Stromal cell of bone marrow (primary cell): ENCODE measurements at regions not wholly inside any gene's neighbourhood (a gene's known extent, or its start where the extent isn't known, plus 50 kb on each side); places are given as distances from the start of the nearest gene placed in this dataset.

ENCODE experiments used
- DNase-seq: peaks from one replicate; pipeline ENCODE4 v3.0.0-alpha.2; 2012; ENCODE audit warnings: low read depth

DNA sequence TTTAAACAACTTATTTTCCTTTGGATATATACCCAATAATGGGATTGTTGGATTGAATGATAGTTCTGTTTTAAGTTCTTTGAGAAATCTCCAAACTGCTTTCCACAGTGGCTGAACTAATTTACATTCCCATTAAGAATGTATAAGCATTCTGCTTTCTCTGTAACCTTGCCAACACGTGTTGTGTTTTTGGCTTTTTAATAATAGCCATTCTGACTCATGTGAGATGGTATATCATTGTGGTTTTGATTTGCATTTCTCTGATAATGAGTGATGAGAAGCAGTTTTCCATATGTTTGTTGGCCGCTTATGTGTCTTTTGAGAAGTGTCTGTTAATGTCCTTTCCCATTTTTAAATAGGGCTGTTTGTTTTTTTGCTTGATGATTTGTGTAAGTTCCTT is 155.6 kb upstream of the PITX2 start:
- no peak for DNase-seq

DNA sequence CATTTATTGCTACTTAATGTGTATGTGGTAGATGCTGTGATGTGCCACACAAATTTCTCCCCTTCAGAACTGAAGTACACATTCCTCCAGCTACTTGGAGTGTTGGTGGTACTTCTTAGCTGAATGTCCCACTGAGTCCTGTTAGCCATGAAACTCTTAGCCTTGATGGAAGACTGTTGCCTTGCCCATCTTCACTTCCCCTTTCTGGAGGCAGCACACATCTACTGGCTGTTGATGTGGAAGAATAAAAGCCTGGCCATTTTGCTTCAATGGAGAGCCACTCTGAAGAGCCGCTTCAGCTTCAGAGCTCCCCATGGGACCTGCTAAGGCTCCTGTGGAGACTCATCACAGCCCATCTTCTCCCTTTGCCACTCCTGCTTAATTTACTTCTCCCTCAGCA is 157.7 kb upstream of the PITX2 start:
- no peak for DNase-seq

DNA sequence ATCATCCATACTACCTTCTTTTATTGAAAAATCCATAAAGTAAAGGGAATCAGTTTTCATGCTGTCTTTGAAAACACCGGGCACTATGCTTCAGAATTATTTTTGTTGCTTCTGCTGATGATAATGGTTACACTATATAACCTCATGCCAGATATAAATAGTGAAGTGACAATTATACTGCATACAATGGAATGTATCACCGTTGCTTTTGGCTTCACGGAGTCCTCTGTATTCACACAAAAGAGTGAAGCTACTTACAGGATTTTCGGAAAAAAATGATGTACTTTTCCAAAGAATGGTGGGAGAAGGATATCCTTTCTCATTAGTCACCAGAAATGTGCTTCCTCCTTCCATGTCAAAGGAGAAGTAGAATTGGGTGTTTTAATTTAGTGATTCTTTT is 159.1 kb upstream of the PITX2 start:
- DNase-seq = no peak

DNA sequence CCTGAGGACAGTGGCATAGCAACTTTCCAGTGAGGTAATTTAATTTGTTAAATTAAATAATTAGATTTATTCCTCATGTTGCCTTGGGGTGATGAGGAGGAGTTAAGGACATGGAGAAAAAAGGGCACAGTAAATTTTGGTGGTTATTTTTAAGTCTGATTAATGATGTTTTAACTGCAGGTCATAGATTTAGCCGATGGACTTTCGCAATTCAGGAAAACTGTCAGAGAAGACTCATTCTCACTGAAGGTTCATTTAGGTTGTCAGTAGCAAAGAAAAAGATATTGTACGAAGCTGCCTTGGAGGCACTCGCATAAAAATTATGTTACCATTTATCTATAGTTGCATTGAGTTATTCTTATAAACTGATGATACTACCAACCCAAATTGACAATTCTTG is 164.2 kb upstream of the PITX2 start:
- DNase-seq = no peak

DNA sequence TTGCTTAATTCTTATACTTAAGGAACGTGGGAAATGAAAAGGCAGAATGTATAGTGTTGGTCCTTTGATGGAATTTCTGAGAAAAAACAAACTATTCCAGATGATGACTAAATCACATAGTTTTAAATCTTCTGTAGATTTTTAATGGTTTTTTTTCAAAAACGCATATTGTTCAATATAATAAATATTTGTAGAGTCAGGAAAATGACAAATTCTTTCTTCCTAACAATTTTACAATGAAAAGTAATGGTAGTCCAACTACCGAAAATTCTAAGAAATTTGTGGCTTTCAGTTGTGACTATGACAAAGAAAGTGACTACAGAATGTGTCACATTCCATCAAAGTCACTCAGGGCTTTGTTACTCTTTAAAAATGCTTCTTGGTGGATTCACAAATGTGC is 164.8 kb upstream of the PITX2 start:
- DNase-seq = no peak

- no peak for DNase-seq
Measured at GRCh38 chr4:110788302-110788701, 165.4 kb upstream of the PITX2 start.

GRCh38 chr4:110792036-110792435 is 169.2 kb upstream of the PITX2 start:
- DNase-seq = no peak

- no peak for DNase-seq
Measured at GRCh38 chr4:110793381-110793801, 170.5 kb upstream of the PITX2 start.

- no peak for DNase-seq
Measured at GRCh38 chr4:110793890-110794554, 171.1 kb upstream of the PITX2 start.

DNA sequence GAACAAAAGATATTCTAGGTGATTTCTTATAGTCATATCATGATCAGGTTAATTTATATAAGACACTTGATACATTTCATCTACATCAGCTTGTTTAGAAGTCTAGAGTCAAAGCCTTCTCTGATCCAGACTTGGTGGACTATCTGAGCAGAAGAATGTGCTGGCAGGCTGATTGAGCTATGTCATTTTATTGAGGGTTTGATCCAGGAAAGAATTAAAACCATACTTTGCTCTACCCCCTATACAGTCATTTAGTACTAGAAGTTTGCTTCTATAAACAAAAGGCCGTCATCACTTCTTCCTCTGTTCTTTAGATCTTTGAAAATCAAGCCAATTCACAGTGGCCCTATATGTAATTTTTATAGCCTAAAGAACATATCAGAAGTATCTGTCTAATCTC is 173.1 kb upstream of the PITX2 start:
- no peak for DNase-seq

DNA sequence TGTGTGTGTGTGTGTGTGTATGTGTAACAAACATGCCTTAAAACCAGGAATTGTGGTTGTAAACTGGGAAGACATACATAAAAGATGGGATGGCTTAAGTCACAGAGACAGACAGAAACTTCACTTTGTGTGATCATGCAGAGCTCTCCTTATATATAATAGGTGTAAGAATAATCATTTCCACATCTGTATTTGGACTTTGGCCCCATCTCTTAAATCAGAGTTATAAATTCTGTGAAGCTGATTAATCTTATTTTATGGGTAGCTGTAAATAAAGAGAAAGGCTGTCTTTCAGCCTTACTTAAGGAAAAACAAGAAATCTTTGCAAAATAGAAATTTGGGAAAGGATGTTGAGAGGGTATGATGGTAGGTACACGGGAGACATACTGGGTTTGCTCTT is 174.6 kb upstream of the PITX2 start:
- DNase-seq = no peak

GRCh38 chr4:110798687-110799086 is 175.8 kb upstream of the PITX2 start:
- DNase-seq = no peak

DNA sequence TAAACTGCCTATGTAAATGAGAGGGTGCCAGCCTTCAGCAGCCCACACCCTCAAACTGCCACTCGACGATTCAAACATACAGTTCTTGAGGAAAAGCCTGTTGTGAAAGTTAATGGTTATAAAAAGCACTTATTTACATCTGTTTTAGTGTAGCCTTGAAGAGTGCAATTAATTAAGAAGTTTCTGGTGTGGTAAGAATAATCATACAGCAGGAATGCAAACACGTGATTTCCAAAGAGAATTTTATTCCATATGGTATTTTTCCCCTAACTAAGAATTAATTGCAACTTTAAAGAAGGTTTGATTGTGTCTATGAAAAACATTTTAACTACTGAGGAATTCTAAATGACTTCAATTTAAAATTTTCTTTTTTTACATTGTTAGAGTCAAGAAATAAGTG is 176.3 kb upstream of the PITX2 start:
- DNase-seq = no peak

GRCh38 chr4:110801591-110801990 is 178.7 kb upstream of the PITX2 start:
- no peak for DNase-seq

DNA sequence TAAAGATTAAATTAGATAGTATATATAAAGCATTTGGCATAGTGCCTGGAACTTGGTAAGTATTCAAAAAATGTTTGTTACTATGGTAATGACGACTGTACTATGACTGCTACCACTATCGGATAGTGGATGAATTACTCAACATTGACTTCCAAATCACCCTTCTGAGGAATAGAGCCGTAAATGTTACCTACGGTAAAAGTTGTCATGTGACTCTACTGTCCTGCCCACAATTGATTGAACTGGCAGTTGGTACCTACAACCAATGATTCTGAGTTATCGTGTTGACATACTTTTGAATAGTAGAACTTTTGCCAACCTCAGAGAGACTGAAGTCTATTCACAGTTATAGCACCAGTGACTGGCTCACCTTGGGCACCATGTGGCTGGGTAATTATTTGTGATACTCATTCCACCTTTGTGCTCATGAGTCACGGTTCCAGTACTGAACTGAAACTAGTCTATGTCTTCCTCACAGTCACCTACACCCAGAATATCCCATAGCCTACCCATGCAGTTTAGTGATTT is 185.5 kb upstream of the PITX2 start:
- no peak for DNase-seq

GRCh38 chr4:110815950-110816349 is 193.1 kb upstream of the PITX2 start:
- no peak for DNase-seq

- no peak for DNase-seq
Measured at GRCh38 chr4:110816367-110816766, 193.5 kb upstream of the PITX2 start.

DNA sequence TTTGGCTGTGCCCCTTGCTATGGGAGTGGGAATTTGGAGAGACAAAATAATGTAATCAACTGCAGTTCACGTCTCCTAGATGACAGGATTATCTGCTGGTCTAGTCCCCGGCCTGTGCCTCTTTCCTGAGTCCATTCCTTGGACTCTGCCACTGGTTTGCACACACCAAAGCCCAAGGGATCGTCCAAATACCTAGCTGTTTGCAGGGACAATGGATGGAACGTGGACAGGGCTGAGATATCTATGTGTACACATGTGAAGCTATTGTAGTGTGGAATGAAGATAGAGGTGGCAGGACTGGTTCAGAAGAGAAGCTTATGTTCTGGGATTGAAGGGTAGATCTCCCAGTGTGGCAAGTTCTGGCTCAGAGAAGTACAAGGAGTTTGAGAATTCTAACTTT is 198.3 kb upstream of the PITX2 start:
- no peak for DNase-seq

DNA sequence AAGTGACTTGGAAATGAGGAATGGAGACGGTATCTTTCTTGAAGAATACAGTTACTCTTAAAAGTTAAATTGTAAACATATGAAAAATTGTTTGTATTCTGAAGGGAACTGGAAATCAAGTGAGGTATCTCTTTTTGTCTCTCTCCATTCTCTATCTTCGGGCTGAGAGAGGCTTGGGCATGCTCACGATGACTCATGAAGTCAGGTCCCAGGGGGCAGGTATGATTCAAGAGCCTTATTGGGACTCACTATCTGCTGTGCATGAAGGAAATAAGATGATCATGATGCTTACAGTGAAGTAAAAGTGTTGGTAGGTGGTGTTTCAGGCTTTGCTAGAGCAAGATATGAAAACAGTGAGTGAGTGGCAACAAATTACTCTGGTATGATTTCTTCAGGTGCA is 200.4 kb upstream of the PITX2 start:
- DNase-seq = peak; percentile 77

DNA sequence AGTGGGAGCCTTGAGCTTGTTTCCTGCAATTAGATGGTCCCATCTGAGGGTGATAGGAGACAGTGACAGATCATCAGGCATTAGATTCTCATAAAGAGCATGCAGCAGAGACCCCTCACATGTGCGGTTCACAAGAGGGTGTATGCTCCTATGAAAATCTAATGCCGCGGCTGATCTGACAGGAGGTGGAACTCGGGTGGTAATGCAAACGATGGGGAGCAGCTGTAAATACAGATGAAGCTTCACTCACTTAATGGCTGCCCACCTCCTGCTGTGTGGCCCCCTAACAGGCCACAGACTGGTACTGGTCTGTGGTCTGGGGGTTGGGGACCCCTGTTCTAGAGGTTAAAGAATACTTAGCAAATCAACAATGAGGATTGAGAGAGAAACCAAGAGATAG is 201.5 kb upstream of the PITX2 start:
- no peak for DNase-seq

- no peak for DNase-seq
Measured at GRCh38 chr4:110826656-110827055, 203.8 kb upstream of the PITX2 start.

GRCh38 chr4:110830461-110830860 is 207.6 kb upstream of the PITX2 start:
- no peak for DNase-seq

- no peak for DNase-seq
Measured at GRCh38 chr4:110837896-110838450, 215.1 kb upstream of the PITX2 start.

GRCh38 chr4:110840221-110840654 is 217.4 kb upstream of the PITX2 start:
- DNase-seq = peak; percentile 44
